ENCODE measurements at regions not wholly inside any gene's neighbourhood (a gene's known extent, or its start where the extent isn't known, plus 50 kb on each side); places are given as distances from the start of the nearest gene placed in this dataset.

- DNase-seq, result no peak
- TF ChIP-seq EZH2phosphoT487 (IDR thresholded peaks at IDR 0.05; ENCODE audit: borderline replicate concordance, low read depth) (no peak), GABPA (IDR thresholded peaks at IDR 0.05; ENCODE audit: low read depth) (no peak), FOSL2 (IDR thresholded peaks at IDR 0.05; ENCODE audit: borderline replicate concordance, low read depth) (no peak), RXRA (IDR thresholded peaks at IDR 0.05; ENCODE audit: borderline replicate concordance, low read depth) (no peak), RAD21 (IDR thresholded peaks at IDR 0.05; ENCODE audit: low read length) (no peak), RFX5 (IDR thresholded peaks at IDR 0.05; ENCODE audit: low read length) (no peak), TCF12 (IDR thresholded peaks at IDR 0.05) (no peak), EP300 (IDR thresholded peaks at IDR 0.05; ENCODE audit: borderline replicate concordance in 1 of 2, low read depth in 1 of 2, low read length in 1 of 2) (no peak), MXI1 (IDR thresholded peaks at IDR 0.05; ENCODE audit: low read depth, low read length) (no peak), MEF2A (IDR thresholded peaks at IDR 0.05; ENCODE audit: borderline replicate concordance, low read depth) (no peak), CHD2 (IDR thresholded peaks at IDR 0.05; ENCODE audit: low read length, partially characterized antibody) (no peak), SMC3 (IDR thresholded peaks at IDR 0.05; ENCODE audit: low read depth, low read length) (no peak), ELF1 (IDR thresholded peaks at IDR 0.05) (no peak), USF1 (IDR thresholded peaks at IDR 0.05; ENCODE audit: borderline replicate concordance, low read depth) (no peak), POLR2AphosphoS5 (IDR thresholded peaks at IDR 0.05; ENCODE audit: low read depth, low read length) (no peak), RCOR1 (IDR thresholded peaks at IDR 0.05; ENCODE audit: low read length) (no peak), GATA2 (CRISPR knock-in tag; IDR thresholded peaks at IDR 0.05) (no peak), PBX3 (IDR thresholded peaks at IDR 0.05) (no peak)
- Histone ChIP-seq H3K27me3 (ENCODE audit: insufficient read depth) (no peaks in the 10 kb centered on the region), H4K20me1 (ENCODE audit: insufficient read depth) (no peaks in the 10 kb centered on the region), H3K9me3 (no peaks in the 10 kb centered on the region), H3K27ac (ENCODE audit: low read depth in 2 of 2, low read length in 1 of 2) (no peak overlapping the region), H3K36me3 (replicated peaks in 1 of 2; ENCODE audit: control insufficient read depth in 1 of 2, insufficient read depth in 2 of 2, low read length in 1 of 2) (no peaks in the 10 kb centered on the region), H3F3A (replicated peaks; ENCODE audit: insufficient read depth) (peaks cover 13% of the 10 kb centered on the region), H3K4me3 (ENCODE audit: low read depth in 2 of 2, low read length in 1 of 2) (no peak overlapping the region), H3K4me2 (no peak overlapping the region), H3K79me2 (ENCODE audit: insufficient read depth) (no peaks in the 10 kb centered on the region), H3K9me2 (no peaks in the 10 kb centered on the region), H3K9ac (no peak overlapping the region), H3K4me1 (ENCODE audit: control insufficient read depth in 1 of 2, insufficient read depth in 2 of 2, low read depth in 1 of 2, low read length in 1 of 2) (peaks cover 0 to 3% of the 10 kb centered on the region in 2 experiments; a peak in 2 of 4 replicates), H2AFZ (ENCODE audit: low read depth) (no peak overlapping the region)
- POLR2A ChIA-PET, result interaction anchor here (0.6 kb wide), 1 partner anchor 290 kb away, joined by 3 read pairs; the partner anchor contains the start of gene DUSP6
- 44% methylated on average over 2 of the region's 2 CpGs for WGBS (ENCODE audit: low lambda C conversion rate)
- CTCF ChIA-PET, result interaction anchor here (3.3 kb wide), 1 partner anchor 12 kb away, joined by 16 read pairs; no protein-coding TSS in a partner anchor
Observed at GRCh38 chr12:89062996-89063395, 289.3 kb downstream of the DUSP6 start.
